HepG2 (cell line): ENCODE measurements at regions not wholly inside any gene's neighbourhood (a gene's known extent, or its start where the extent isn't known, plus 50 kb on each side); places are given as distances from the start of the nearest gene placed in this dataset.

Source experiments
- ATAC-seq: fragments of 200-7000 bp; cut with Tn5 transposase; 3 replicates; pipeline ENCODE4 v1.9.1; 2020; ENCODE audit warnings: mild to moderate bottlenecking, moderate library complexity
- BruUV-seq: library from RNA; stranded (reverse); fragments of 400-500 nt; replicated peaks from 2 replicates; lab custom pipeline; 2021; lab: Mats Ljungman, UMichigan
- CTCF ChIA-PET: fragments of 300-600 bp; formaldehyde crosslinking; extraction: SDS; loops from one replicate; lab custom pipeline; 2021; ENCODE audit warnings: low total read pairs, inconsistent platforms, low intra/inter-chr PET ratio; lab: Yijun Ruan, JAX
- POLR2A ChIA-PET: fragments of 350-600 bp; sonication (Branson Sonifier 250); formaldehyde crosslinking; loops from one replicate; lab custom pipeline; 2020; ENCODE audit warnings: antibody characterized with exemption, inconsistent platforms; lab: Yijun Ruan, JAX
- DNase-seq: peaks from one replicate; pipeline ENCODE4 v3.0.0-alpha.2; 2015; ENCODE audit warnings: low spot score
- FAIRE-seq: peaks from 3 replicates; lab custom pipeline; 2011; peaks lifted over from hg19 to GRCh38; lab: Jason Lieb, UNC
- H2AFZ ChIP-seq: one replicate; pipeline ENCODE4 v1.6.1; 2011; ENCODE audit warnings: low read length, inconsistent platforms
- H3K27ac ChIP-seq: fragments of 300-600 bp; 3 replicates; pipeline ENCODE4 v1.8.0; 2011; ENCODE audit warnings: mixed run types, mild to moderate bottlenecking, mixed read lengths, low read length, inconsistent platforms; ENCODE audit not compliant: insufficient read depth; ENCODE audit errors: extremely low read length
- H3K27me3 ChIP-seq, 2 experiments: fragments of 200-600 bp in 1 of 2; 2 replicates in 1 of 2; 3 replicates in 1 of 2; pipeline versions ENCODE4 v1.6.0 to v1.8.0; 2011; ENCODE audit warnings: low read length in 2 of 2, mild to moderate bottlenecking in 2 of 2, moderate library complexity in 2 of 2, inconsistent platforms in 1 of 2; ENCODE audit not compliant: insufficient read depth in 2 of 2, control insufficient read depth in 1 of 2
- H3K36me3 ChIP-seq, 2 experiments: fragments of 200-600 bp in 1 of 2; replicated peaks in 1 of 2; 2 replicates in 1 of 2; 3 replicates in 1 of 2; pipeline versions ENCODE4 v1.5.1 to v1.8.0; 2011; ENCODE audit warnings: low read length in 2 of 2, inconsistent platforms in 1 of 2; ENCODE audit not compliant: insufficient read depth in 2 of 2, control insufficient read depth in 1 of 2
- H3K4me1 ChIP-seq: 2 replicates; pipeline ENCODE4 v1.5.1; 2012; ENCODE audit warnings: low read length, inconsistent platforms; ENCODE audit not compliant: insufficient read depth
- H3K4me2 ChIP-seq: 2 replicates; pipeline ENCODE4 v1.6.0; 2011; ENCODE audit warnings: low read depth, low read length, inconsistent platforms
- H3K4me3 ChIP-seq, 3 experiments: fragments of 200-600 bp in 1 of 3; sonication (generic), shearing (Covaris generic) in 1 of 3; replicated peaks in 1 of 3; 2 replicates each; pipeline ENCODE4 v1.5.1; 2011 to 2016; ENCODE audit warnings: low read length in 3 of 3, inconsistent platforms in 2 of 3, low read depth in 2 of 3, mild to moderate bottlenecking in 2 of 3, control low read depth in 1 of 3, mixed read lengths in 1 of 3; ENCODE audit not compliant: insufficient read depth in 1 of 3
- H3K79me2 ChIP-seq: one replicate; pipeline ENCODE4 v1.6.1; 2011; ENCODE audit warnings: low read length, inconsistent platforms; ENCODE audit not compliant: insufficient read depth
- H3K9ac ChIP-seq: 2 replicates; pipeline ENCODE4 v1.6.0; 2011; ENCODE audit warnings: mild to moderate bottlenecking, low read depth, low read length, inconsistent platforms; ENCODE audit not compliant: insufficient read depth
- H3K9me3 ChIP-seq: 2 replicates; pipeline ENCODE4 v1.5.1; 2012; ENCODE audit warnings: mild to moderate bottlenecking, low read length
- H4K20me1 ChIP-seq: 2 replicates; pipeline ENCODE4 v1.6.0; 2011; ENCODE audit warnings: inconsistent platforms, mild to moderate bottlenecking, low read length, moderate library complexity; ENCODE audit not compliant: insufficient read depth
- ELF4 ChIP-seq: sonication (generic); formaldehyde crosslinking; IDR thresholded peaks from 2 replicates; pipeline ENCODE4 v1.5.0; 2020; ENCODE audit warnings: missing genetic modification reagents, mild to moderate bottlenecking, moderate library complexity, borderline replicate concordance
- FUBP1 ChIP-seq: sonication (generic); formaldehyde crosslinking; IDR thresholded peaks from 2 replicates; pipeline ENCODE4 v1.5.1; 2020; ENCODE audit warnings: missing genetic modification reagents, mild to moderate bottlenecking, borderline replicate concordance
- HES4 ChIP-seq: sonication (generic); formaldehyde crosslinking; IDR thresholded peaks from 2 replicates; pipeline ENCODE4 v1.9.0; 2021; ENCODE audit warnings: mild to moderate bottlenecking, missing genetic modification reagents, borderline replicate concordance
- LCORL ChIP-seq, 2 experiments: fragments of 450-650 bp in 1 of 2; sonication (generic) in 1 of 2; formaldehyde crosslinking in 1 of 2; IDR thresholded peaks; 2 replicates each; pipeline versions ENCODE4 v1.5.0 to v1.6.1; 2017 to 2020; ENCODE audit warnings: antibody characterized with exemption in 1 of 2, missing genetic modification reagents in 1 of 2
- NKX3-1 ChIP-seq: sonication (generic); formaldehyde crosslinking; IDR thresholded peaks from 2 replicates; pipeline ENCODE4 v1.5.0; 2020; ENCODE audit warnings: missing genetic modification reagents
- PLRG1 ChIP-seq: fragments of 450-650 bp; conservative IDR thresholded peaks from 2 replicates; pipeline ENCODE4 v1.6.1; 2016
- ZNF280B ChIP-seq: sonication (generic); formaldehyde crosslinking; IDR thresholded peaks from 2 replicates; pipeline ENCODE4 v1.5.0; 2020; ENCODE audit warnings: missing genetic modification reagents, mild to moderate bottlenecking, borderline replicate concordance
- ZNF350 ChIP-seq: sonication (generic); formaldehyde crosslinking; IDR thresholded peaks from 2 replicates; pipeline ENCODE4 v1.4.0; 2020; ENCODE audit warnings: mild to moderate bottlenecking, low read depth, missing genetic modification reagents, borderline replicate concordance
- ZNF781 ChIP-seq: sonication (generic); formaldehyde crosslinking; IDR thresholded peaks from 2 replicates; pipeline ENCODE4 v1.5.1; 2020; ENCODE audit warnings: borderline replicate concordance, mild to moderate bottlenecking, missing genetic modification reagents; ENCODE audit errors: not compliant biosample characterization
- WGBS: methylation state at CpG from one replicate; pipeline ENCODE4 v1.1.6; 2017; ENCODE audit warnings: low lambda C conversion rate; 5-methylcytosine and 5-hydroxymethylcytosine counted together
- in situ Hi-C: cut with HindIII; loops from 2 replicates; pipeline ENCODE4 v1.10.0; 2017; ENCODE audit warnings: low pct_unique_long_range_greater_than_20kb; ENCODE audit not compliant: extremely low pct_ligation_motif_present
- intact Hi-C: fragments of 100-400 bp; cut with micrococcal nuclease; formaldehyde crosslinking; loops from one replicate; pipeline ENCODE4 v1.10.0; 2022; ENCODE audit not compliant: unreplicated experiment
- TF ChIP-seq, protein P1 (sequence below): sonication (generic); formaldehyde crosslinking; IDR thresholded peaks from 2 replicates; pipeline ENCODE4 v1.9.0; 2021; ENCODE audit warnings: missing genetic modification reagents, borderline replicate concordance

GRCh38 chr4:81375745-81376144, 96.0 kb downstream of the RASGEF1B start:
- Histone ChIP-seq H3K4me1 (no peaks in the 10 kb centered on the region), H4K20me1 (no peaks in the 10 kb centered on the region), H3K9me3 (no peaks in the 10 kb centered on the region), H3K27me3 (no peaks in the 10 kb centered on the region), H3K4me2 (no peak overlapping the region), H3K9ac (no peak overlapping the region), H3K27ac (no peak overlapping the region), H2AFZ (no peak overlapping the region), H3K79me2 (no peaks in the 10 kb centered on the region), H3K36me3 (no peaks in the 10 kb centered on the region), H3K4me3 (no peak overlapping the region)
- intact Hi-C loops: no loop called here
- POLR2A ChIA-PET: no interaction called here
- WGBS: 20% methylated on average over 4 of the region's 4 CpGs
- in situ Hi-C loops: no loop called here
- BruUV-seq: no TSS peak
- TF ChIP-seq, protein P1, sequence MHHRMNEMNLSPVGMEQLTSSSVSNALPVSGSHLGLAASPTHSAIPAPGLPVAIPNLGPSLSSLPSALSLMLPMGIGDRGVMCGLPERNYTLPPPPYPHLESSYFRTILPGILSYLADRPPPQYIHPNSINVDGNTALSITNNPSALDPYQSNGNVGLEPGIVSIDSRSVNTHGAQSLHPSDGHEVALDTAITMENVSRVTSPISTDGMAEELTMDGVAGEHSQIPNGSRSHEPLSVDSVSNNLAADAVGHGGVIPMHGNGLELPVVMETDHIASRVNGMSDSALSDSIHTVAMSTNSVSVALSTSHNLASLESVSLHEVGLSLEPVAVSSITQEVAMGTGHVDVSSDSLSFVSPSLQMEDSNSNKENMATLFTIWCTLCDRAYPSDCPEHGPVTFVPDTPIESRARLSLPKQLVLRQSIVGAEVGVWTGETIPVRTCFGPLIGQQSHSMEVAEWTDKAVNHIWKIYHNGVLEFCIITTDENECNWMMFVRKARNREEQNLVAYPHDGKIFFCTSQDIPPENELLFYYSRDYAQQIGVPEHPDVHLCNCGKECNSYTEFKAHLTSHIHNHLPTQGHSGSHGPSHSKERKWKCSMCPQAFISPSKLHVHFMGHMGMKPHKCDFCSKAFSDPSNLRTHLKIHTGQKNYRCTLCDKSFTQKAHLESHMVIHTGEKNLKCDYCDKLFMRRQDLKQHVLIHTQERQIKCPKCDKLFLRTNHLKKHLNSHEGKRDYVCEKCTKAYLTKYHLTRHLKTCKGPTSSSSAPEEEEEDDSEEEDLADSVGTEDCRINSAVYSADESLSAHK (CRISPR knock-in tag): no peak
- TF ChIP-seq LCORL (IDR thresholded peaks at IDR 0.05): no peak
- TF ChIP-seq LCORL (CRISPR knock-in tag; IDR thresholded peaks at IDR 0.05): no peak
- ATAC-seq (no peak), FAIRE-seq (no peak), DNase-seq (no peak)
- CTCF ChIA-PET: no interaction called here

DNA sequence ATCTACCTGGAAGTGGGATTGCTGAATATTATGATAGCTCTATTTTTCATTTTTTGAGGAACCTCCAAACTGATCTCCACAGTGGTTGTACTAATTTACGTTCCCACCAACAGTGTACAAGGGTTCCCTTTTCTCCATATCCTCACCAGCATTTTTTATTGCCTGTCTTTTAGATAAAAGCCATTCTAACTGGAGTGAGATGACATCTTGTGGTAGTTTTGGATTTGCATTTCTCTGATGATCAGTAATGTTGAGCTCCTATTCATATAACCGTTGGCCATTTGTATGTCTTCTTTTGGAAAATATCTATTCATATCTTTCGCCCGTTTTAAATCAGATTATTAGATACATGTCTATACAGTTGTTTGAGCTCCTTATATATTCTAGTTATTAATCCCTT, 101.8 kb downstream of the RASGEF1B start:
- H3K79me2 ChIP-seq: no peaks in the 10 kb centered on the region
- intact Hi-C loops: no loop called here
- no peak for TF ChIP-seq PLRG1
- TF ChIP-seq ELF4: no peak
- TF ChIP-seq ZNF781: no peak
- no peak for TF ChIP-seq ZNF280B (CRISPR knock-in tag)
- TF ChIP-seq FUBP1 (CRISPR knock-in tag): no peak
- TF ChIP-seq NKX3-1 (CRISPR knock-in tag): no peak
- TF ChIP-seq HES4 (CRISPR knock-in tag): no peak
- TF ChIP-seq ZNF350: no peak
- TF ChIP-seq, all 625 proteins: peak for 0
- no peaks in the 10 kb centered on the region for H3K36me3 ChIP-seq
- FAIRE-seq (no peak), ATAC-seq (no peak), DNase-seq (no peak)
- no peak overlapping the region for H3K4me2 ChIP-seq
- CTCF ChIA-PET: no interaction called here
- H4K20me1 ChIP-seq: no peaks in the 10 kb centered on the region
- 36% methylated on average over 4 of the region's 4 CpGs for WGBS
- no TSS peak for BruUV-seq
- H2AFZ ChIP-seq: no peak overlapping the region
- no peak overlapping the region for H3K9ac ChIP-seq
- no peaks in the 10 kb centered on the region for H3K4me1 ChIP-seq
- POLR2A ChIA-PET: no interaction called here
- no peak overlapping the region for H3K27ac ChIP-seq
- no peaks in the 10 kb centered on the region for H3K27me3 ChIP-seq
- H3K9me3 ChIP-seq: no peaks in the 10 kb centered on the region
- H3K4me3 ChIP-seq: no peak overlapping the region
- in situ Hi-C loops: no loop called here
